GM03348 (cell line): ENCODE measurements at regions not wholly inside any gene's neighbourhood (a gene's known extent, or its start where the extent isn't known, plus 50 kb on each side); places are given as distances from the start of the nearest gene placed in this dataset.
"Not testable (repeated sequence)": the region's sequence is repeated elsewhere in the genome, so short reads cannot be mapped to it uniquely, and the experiment has no call there.

Source experiments
- DNase-seq: peaks from one replicate; pipeline ENCODE4 v3.0.0; 2012; ENCODE audit warnings: low spot score

DNA sequence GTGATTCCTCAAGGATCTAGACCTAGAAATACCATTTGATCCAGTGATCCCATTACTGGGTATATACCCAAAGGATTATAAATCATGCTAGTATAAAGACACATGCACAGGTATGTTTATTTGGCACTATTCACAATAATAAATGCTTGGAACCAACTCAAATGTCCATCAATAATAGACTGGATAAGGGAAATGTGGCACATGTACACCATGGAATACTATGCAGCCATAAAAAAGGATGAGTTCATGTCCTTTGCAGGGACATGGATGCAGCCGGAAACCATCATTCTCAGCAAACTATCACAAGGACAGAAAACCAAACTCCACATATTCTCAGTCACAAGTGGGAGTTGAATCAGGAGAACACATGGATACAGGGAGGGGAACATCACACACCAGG, 183.8 kb upstream of the ETV3 start:
- not testable (repeated sequence) for DNase-seq

DNA sequence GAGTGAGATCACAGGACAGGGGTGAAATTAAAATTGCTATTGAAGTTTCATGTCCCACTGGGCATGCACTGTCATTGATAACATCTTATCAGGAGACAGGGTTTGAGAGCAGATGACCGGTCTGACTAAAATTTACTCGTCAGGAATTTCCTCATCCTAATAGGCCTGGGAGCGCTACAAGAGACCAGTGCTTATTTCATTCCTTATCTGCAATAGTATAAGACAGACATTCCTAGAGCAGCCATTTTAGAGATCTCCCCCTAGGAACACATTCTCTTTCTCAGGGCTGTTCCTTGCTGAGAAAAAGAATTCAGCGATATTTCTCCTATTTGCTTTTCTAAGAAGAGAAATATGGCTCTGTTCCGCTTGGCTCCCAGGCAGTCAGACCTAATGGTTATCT, 181.4 kb upstream of the ETV3 start:
- no peak for DNase-seq

DNA sequence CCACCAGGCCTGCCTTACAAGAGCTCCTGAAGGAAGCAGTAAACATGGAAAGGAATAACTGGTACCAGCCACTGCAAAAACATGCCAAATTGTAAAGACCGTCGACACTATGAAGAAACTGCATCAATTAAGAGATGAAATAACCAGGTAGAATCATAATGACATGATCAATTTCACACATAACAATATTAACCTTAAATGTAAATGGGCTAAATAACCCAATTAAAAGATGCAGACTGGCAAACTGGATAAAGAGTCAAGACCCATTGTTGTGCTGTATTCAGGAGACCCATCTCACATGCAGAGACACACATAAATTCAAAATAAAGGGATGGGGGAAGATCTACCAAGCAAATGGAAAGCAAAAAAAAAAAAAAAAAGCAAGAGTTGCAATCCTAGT, 179.0 kb upstream of the ETV3 start:
- not testable (repeated sequence) for DNase-seq

DNA sequence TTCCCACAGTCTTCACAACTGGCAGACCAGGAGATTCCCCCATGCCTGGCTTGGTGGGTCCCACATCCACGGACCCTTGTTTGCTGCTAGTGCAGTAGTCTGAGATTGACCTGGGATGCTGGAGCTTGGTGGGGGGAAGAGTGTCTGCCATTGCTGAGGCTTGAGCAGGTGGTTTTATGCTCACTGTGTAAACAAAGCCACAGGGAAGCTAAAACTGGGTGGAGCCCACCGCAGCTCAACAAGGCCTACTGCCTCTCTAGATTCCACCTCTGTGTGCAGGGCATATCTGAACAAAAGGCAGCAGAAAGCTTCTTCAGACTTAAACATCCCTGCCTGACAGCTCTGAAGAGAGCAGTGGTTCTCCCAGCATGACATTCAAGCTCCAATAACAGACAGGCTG, 177.3 kb upstream of the ETV3 start:
- no peak for DNase-seq

DNA sequence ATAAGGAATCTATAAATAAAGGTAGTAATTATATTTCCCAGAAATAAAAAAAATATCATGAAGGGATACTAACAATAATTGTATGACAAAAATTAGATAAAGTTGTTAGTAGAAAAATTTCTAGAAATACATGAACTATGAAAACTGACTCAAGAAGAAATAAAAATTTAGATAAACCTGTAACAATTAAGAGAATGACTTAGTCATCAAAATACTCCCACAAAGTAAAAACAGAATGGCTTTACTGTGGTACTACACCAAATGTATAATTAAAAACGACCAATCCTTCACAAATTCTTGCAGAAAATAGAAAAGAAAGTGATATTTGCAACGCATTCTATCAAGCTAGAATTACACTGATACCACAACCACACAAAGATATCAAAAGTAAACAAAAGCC, 176.2 kb upstream of the ETV3 start:
- no peak for DNase-seq

DNA sequence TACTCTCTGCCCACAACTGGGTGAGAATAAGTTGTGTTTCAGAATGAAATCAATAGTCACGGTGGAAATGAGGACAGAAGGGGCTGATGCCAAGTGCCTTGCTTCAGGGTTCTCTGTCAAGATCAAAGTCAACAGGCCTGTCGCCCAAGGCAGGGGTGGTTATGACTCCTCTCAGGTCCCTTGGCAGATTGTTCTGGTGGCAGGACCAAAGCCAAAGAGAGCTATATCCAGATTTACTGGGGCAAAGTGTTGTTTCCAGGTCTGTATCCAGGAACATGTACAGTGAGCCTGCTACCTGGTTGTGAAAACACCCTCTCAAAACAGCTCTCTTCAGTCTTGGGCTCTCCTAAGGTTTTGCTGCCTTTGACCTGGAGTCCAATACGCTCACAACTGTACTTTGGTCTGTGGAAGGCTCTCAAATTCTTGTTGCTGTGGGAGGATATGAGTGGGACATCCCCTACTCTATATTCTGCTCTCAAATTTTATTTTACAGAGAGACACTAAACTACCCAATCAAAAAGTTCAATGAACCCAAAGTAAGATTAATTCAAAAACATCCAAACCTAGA, 175.1 kb upstream of the ETV3 start:
- no peak for DNase-seq

DNA sequence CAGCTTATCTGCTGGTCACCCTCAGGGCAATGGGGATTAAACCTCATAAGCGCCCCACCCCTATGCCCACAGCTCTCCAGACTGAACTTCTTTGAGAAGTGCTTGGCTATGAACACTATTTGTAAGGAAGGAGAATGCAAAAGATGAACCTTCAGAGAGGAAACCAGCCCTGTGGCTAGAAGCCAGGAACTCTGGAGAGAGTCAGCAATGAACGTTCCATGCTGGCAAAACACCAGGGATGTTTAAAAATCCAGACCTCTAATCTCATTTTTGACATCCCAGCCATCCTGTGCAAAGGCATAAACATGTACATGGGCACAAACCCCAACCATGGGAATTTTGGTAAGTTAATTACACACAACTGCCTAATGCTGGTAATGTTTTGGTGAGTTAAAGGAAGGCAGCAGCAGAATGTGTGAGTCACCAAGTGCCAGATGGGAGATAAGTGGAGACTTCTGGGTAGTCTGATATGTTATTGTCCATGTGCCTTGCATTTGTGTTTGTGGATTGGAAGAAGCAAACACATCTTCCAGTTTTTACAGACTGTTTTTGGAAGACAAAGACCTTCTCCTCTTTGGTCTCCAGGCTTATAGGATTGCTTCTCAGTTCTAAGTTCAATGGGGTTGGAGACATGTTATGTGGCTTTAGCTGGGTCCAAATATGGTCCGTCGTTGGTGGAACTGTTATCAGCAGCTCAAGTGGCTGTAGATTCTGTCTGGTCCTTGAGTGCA, 174.1 kb upstream of the ETV3 start:
- DNase-seq, result no peak

DNA sequence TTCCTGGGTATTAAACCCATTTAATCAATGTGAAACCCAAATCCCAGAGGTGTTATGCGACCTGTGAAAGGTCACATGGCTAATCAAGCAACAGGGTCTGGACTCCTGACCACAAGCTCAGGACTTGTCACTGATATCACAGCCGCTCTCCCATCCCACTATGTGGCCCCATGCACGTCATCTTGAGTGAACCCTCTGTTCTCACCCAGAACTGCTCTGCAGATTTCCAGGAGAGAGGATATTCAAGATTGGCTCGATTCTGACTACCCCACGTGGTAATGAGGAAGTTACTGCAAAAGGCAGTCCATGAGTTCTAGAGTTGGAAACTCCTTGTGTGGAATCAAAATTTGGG, 173.5 kb upstream of the ETV3 start:
- DNase-seq, result no peak

DNA sequence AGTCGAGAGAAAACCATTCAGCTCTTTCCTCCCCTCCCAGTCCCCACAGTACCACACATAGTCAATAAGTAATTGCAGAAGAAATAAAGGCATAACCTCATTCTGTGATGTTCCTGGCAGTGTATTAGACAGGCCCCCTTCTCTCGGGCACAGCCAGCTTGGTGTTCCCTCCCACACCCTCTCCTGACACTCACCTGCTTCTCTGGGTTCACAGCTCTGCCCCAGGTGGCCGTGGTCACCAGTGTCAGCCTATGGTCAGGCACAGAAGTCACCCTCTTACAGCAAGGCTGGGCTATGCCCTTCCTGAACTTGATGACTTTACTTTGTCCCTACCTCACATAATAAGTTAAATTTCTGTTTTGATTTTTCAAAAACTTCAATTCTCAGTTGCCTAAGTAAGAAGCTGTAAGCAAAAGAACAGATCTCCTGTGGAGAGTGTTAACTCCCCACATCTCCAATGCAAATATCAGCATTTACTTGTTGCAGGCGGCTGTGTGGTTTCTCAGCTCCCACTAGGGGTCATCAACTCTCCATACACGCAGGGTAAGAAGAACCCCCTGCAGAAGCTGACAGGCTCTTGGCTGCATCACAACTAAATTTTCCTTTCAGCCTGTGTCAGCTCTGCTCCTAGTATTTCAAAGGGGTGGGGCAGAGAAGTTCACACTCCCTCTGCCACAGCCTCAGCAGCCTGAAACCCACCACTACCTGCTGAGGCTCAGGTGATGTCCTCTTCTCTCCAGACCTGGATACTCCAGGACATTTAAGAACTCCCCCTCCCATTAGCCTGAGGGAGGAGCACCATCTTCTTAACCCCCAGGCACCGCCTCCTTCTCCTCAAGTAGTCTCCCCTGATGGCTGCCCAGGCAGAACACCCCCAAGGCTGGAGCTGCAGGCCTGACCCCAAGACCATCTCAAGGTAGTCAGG, 172.9 kb upstream of the ETV3 start:
- DNase-seq, result not testable (repeated sequence)

DNA sequence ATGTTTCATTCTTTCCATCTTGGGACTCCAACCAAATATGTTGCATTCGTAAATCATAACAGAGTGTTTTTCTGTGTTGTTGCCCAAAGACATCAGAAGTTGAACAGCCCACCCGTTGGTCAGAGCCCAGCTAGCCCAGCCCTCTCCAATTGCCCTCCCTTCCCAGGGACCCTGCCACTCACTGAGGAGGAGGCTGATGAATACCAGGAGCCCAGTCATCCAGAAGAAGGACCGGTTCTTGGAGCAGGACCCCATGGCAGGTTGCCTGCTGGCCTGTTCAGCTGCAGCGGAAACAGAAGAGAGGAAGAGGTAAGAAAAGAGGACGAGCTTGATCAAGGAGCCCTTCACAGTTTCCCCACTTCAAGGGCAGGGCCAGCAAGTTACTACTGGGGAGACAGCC, 172.2 kb upstream of the ETV3 start:
- DNase-seq, result no peak

DNA sequence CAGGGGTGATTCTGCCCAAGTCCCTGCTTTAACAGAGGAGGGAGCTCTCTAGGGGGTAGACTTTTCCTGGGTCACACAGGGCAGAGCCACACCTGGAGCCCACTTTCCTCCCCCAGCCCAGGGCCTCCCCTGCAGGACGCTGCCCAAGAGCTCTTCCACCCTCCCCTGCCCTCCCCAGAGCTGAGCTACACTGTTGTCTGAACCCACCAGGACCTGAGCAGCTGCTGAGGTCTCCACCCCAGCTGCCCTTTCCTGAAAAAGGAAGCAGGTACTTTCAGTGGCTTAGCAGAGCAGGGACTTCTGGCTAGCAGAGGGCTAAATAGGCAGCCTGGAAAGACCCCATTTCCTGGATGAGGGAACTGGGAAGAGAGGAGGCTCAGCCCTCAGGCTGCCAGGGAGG, 169.3 kb upstream of the ETV3 start:
- DNase-seq, result no peak

DNA sequence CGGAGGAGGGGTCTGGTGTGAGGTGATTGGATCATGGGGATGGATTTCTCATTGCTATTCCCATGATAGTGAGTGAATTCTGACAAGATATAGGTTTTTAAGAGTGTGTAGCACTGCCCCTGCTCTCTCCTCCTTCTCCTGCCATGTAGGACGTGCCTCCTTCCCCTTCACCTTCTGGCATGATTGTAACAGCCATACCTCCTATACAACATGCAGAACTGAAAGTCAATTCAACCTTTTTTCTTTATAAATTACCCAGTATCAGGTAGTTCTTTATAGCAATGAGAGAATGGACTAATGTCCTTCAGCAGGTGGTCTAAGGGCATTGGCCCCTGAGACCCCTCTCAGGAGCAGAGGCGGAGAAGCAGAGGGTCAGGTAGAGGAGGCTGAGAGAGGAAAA, 168.7 kb upstream of the ETV3 start:
- DNase-seq, result no peak

DNA sequence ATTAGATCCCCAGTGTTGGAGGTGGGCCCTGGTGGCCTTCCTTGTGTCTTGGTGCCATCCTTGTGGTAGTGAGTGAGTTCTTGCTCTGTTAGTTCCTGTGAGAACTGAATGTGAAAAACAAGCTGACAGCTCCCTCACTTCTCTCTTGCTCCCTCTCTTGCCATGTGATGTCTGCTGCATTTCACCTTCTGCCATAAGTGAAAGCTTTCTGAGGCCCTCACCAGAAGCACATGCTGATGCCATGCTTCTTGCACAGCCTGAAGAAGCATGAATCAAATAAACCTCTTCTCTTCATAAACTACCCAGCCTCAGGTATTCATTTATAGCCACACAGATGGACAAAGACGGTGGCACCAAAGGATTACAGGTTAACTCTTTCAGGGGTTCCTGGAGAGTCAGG, 166.1 kb upstream of the ETV3 start:
- no peak for DNase-seq

DNA sequence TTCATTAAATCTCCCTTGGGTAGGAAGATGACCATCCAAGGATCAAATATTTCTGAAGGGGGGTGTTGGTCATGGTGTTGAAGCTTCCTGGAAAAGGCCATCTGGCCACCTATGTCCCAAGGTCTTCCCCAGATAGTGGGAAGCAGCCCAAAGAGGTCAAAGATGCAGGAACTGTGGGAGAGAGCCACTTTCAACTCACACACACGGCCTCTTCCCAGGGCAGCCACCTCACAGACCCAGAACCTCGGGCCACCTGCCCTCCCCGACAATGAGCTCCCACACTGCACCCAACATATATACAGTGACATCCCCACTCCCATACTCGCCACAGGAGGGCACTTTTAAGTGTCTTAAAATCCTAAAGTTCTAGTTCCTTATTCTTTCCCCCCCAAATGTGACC, 164.5 kb upstream of the ETV3 start:
- DNase-seq, result no peak

DNA sequence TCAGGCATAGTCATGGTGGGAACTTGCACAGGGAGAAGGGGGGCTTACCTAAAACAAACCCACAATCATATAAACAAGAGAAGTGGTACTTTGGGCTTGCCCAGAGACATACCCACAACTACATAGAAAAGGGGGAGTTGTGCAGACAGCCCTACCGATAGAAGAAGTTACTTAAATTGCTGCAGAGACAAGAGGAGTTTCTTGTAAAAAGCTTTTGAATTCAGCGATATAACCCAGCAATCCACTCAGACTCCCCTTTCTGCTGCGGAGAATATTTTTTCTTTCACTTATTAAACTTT, 164.0 kb upstream of the ETV3 start:
- no peak for DNase-seq

DNA sequence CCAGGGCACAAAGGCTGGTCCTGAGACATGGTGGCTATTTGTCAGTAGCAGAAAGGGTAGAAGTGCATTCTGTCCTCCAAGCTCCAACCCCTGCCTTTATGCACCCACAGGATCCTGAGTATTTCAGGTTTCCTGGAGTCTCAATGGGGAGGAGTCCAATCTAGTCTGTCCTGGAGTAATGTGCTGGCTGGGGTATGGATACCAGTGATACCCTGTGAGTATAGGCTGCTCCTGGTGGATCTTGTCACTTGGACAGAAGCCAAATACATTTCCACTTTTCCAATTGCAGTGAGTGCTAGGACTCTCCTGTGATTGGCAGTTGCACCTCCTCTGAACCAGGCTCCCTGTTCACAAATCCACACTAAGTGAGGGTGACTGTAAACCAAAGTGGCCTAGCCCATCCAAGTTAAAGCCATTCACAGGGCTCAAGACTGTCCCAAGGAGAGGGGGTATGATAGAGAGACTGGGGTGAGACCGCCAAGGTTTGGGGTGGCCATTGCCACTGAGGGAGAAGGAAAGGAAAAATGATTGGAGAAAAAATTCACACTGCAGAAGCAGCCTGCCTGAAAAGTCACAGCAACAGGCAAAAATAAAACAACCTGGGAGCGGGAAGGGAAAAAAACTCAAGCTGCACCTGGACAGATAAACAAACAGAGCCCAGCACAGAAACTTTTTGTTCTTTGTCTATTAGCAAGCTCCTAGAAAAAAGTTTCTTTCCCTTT, 163.4 kb upstream of the ETV3 start:
- DNase-seq, result no peak

DNA sequence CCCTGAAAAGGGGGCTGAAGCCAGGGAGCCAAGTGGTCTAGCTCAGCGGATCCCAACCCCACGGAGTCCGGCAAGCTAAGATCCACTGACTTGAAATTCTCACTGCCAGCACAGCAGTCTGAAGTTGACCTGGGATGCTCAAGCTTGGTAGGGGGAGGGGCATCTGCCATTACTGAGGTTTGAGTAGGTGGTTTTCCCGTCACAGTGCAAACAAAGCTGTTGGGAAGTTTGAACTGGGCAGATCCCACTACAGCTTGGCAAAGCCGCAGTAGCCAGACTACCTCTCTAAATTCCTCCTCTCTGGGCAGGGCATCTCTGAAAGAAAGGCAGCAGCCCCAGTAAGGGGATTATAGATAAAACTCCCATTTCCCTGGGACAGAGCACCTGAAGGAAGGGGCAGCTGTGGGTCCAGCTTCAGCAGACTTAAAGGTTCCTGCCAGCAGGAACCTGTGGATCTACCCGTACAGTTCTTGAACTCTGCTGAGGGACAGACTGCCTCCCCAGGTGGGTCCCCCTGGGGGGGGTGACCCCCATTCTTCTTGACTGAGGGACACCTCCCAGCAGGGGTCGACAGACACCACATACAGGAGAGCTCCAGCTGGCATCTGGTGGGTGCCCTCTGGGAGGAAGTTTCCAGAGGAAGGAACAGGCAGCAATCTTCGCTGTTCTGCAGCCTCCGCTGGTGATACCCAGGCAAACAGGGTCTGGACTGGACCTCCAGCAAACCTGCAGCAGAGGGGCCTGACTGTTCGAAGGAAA, 156.4 kb upstream of the ETV3 start:
- DNase-seq, result not testable (repeated sequence)

DNA sequence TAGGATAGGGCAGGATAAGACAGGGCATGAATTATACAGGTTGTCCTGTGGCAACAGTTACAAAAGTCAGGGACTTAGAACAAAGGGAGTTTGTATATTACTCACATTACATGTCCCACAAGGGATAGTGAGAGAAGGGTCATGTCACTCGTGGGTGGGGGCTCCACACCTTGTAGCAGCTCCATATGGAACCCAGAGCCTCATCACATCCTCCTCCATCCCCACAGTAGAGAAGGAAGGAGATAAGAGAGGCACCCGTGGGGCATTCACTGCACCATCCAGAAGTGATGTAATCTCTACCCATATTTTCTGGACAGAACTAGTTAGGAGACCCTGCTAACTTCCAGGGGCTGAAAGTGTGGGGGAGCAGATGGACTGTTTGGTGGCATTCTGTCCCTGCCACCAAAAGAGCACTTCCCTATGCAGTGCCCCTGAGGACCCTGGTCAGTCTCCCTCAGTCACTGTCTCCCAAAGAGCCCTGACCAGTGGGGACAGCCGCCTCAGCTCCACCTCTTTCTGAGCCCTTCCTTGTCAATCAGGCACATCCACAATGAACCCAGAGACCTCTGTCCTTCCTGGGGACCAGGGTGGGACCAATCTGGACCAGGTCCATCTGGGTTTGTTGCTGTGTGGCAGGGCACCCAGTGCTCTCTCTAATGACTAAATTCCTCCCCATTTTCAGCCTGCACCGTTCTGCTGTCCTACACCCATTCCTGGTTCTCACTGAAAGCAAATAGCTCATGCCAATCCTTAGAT, 154.8 kb upstream of the ETV3 start:
- no peak for DNase-seq

DNA sequence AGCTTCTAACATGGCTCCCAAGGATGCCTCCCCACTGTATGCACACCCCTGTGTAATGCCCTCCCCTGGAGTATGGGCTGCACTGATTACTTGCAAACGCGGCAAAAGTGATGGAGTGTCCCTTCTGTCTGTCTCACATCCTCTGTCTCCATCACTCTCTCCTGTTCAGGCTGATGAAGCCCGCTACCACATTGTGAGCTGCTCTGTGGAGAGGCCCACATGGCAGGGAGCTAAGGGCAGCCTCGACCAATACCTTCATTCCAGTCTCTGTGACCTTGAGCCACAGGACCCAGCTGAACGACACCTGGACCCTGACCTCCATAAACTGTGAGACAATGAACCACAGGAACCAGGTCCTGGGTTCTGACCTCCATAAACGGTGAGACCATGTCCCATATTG, 154.1 kb upstream of the ETV3 start:
- no peak for DNase-seq

DNA sequence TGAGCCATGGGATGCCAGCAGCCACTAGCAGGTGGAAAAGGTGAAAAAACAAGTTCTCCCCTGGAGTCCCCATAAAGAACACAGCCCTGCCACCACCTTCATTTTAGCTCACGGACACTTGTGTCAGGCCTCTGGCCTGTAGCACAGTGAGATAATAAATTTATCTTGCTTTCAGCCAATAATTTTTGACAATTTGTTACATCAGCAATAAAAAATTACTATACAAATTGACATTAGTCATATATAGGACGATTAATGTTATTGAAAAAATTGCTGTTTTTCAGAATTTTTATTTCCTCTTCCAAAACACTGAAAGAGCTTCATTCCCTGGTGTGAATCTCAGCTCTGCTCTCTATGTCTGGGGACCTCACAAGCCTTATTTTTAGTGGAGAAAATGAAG, 152.9 kb upstream of the ETV3 start:
- no peak for DNase-seq

DNA sequence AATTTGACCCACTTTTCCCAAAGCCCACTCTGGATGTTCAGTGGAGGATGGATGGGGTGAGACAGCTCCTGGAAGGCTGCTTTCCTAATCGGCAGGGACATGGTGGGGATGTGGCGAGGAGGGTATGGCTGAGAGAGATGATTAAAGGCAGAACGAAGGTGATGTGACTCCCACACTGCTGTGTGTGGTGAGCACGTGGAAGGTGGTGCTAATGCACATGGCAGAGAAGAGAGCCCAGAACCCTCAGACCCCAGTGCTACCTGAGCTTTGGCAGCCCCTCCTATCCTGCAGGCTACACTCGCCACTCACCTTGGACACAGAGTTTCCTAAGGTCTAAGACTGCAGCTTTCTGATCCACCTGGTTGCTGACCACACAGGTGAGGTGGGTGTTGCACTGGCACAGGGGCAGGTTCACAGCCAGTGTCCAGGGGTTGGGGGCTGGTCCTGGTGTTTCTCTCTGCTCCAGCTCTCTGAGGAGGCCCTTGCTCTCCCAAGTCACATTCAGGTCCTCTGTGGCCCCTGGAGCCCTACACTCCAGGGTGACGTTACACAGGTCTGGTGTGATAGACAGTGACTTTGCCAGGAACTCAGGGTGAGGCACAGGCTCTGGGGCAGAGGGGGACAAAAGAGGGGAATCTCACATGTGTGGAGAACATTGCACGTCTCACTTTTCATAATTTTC, 151.4 kb upstream of the ETV3 start:
- no peak for DNase-seq
